DMS 273 (cell line): ENCODE measurements at regions not wholly inside any gene's neighbourhood (a gene's known extent, or its start where the extent isn't known, plus 50 kb on each side); places are given as distances from the start of the nearest gene placed in this dataset.
A peak's percentile ranks its signal among the peaks of the same experiment; 100 is the strongest.

ENCODE experiments used
- DNase-seq: peaks from one replicate; lab custom pipeline; 2025; ENCODE audit not compliant: unreplicated experiment; lab: John Stamatoyannopoulos, UW

GRCh38 chr3:72411843-72412242, 436.4 kb downstream of the SHQ1 start:
- no peak for DNase-seq

DNA sequence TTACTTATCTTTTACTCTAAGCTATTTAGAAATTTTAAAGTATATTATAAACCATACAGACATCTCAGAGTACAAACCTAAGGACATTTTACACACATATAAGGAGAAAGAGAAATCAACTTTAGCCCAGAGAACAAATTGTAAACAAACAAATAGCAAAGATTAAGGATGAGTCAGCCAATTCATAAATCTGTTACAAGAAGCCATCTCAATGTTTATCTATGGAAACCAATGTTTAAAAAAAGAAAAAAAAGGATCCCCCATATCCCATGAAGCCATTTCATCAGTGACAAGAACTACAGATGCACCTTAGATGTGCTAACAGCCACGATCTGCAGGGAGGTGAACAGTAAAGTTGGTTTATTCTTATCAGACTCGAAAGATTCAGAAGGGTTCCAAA, 437.1 kb downstream of the SHQ1 start:
- no peak for DNase-seq

- DNase-seq: no peak
Observed at GRCh38 chr3:72408983-72409779, 439.1 kb downstream of the SHQ1 start.

DNA sequence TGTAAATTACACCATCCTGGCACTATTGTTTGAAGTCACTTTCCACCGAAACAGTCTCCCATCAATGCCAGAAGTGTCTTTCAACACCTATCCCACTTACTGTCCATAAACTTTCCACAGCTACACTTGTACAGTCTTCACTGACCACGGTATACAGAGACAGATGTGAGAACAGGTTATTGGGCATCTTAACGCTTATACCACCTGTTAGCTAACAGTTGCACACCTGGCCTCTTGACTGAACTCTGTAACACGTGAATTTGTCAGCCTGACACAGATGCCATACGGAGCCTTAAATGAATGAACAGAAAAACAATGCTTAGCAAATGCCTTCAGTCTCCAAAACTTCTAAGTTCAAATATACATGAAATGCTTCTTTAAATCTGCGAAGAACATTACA, 440.5 kb downstream of the SHQ1 start:
- peak; percentile 49 for DNase-seq

DNA sequence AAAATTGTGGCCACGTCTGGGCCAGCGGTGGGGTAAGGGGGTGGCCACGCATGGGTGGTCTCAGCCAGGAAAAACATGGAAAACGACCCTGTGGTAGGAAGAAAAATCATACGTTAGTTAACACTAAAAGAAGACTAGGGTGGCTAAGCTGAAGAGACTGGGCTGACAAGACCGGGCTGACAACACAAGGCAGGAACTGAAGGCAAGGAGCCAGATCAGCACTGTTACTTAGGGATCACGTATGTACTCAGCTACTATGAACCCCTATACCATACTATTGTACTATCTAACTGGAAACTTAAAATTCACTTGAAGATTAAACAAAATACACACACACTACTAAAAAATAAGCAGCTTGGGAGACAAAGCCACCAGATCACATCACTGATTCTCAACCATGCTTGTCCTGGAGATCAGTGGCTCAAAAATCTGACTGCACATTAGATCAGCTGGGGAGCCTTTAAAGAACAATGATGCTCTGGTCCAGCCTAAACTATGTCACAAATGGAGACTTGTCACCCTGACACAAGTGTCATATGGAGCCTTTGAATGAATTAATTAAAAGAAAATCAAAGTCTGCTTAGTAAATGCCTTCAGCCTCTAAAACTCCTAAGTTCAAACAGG, 442.2 kb downstream of the SHQ1 start:
- no peak for DNase-seq

DNA sequence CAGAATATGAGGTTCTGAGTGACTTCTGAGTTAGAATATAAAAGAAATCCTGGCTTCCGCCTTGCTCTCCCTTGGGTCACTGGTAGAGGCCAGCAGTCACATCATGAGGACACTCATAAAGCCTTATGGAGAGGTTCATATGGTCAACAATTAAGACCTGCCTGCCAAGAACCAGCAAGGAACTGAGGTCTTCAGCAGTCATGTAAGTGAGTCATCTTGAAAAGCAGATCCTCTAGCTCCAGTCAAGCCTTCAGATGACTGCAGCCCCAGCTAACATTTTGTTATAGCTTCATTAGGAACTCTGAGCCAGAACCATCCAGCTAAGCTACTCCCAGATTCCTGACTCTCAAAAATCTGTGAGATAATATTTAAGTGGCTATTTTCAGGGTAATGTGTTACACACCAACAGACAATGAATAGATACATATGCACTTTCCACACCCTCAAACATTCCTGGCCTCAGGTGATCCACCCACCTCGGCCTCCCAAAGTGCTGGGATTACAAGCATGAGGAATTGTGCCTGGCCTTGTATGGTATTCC, 447.2 kb downstream of the SHQ1 start:
- DNase-seq: no peak

GRCh38 chr3:72398781-72399180, 449.5 kb downstream of the SHQ1 start:
- DNase-seq: peak; percentile 10

DNA sequence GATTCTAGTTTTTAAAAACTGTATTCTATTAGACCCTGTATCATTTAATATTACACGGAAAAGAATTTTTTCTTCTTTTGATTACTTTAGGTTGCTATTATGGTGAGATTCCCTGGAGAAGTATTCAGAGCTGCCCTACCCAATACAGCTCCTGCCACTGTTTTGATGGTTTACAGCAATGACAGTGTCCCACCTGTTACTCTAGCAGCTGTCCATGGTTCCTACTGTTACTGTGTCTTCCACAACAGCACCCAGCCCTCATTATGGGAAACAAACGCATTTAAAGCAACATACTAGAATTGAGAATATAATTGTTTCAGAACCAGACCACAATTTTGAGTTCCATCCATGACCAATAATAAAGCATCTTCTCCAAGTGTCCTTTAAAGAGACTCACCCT, 450.7 kb downstream of the SHQ1 start:
- peak; percentile 16 for DNase-seq

DNA sequence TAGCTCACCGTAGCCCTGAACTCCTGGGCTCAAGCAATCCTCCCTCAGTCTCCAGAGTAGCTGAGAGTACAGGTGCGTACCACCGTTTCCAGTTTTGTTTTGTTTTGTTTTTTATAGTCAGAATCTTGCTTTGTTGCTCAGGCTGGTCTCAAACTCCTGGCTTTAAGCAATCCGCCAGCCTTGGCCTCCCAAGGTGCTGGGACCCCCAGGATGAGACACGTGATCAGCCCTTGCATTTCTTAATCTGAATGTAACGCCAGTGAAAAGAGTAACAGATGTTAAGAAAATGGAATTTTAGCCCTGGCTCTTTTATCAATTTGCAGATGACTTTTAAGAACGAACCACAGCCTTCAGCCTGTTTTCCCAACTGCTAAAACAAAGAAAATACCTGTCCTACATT, 451.3 kb downstream of the SHQ1 start:
- no peak for DNase-seq

- DNase-seq: no peak
Observed at GRCh38 chr3:72395776-72396311, 452.4 kb downstream of the SHQ1 start.

- DNase-seq: no peak
Observed at GRCh38 chr3:72393455-72393854, 454.8 kb downstream of the SHQ1 start.

GRCh38 chr3:72391659-72392058, 456.6 kb downstream of the SHQ1 start:
- no peak for DNase-seq

- DNase-seq: no peak
Observed at GRCh38 chr3:72390841-72391240, 457.4 kb downstream of the SHQ1 start.

GRCh38 chr3:72388644-72389043, 459.6 kb downstream of the SHQ1 start:
- no peak for DNase-seq

DNA sequence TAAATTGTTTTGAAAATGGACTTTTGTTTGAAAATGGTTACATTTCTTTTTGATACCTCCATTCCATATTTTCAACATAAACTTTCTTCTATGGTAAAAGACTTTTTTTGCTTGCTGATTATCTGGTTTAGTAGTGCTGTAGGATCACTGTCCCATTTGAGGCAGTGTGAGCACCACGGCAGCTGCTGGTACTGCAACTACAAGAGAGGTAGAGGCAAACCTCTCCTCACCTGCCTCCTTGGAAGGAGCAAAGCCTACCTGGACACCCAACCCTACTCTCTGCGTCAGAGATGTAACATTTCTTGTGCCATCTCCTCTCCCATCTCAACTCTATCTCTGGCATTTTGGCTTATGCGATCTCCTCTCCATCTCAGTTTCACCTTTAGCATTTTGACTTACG, 460.1 kb downstream of the SHQ1 start:
- DNase-seq: no peak

- no peak for DNase-seq
Observed at GRCh38 chr3:72386327-72387000, 461.8 kb downstream of the SHQ1 start.

DNA sequence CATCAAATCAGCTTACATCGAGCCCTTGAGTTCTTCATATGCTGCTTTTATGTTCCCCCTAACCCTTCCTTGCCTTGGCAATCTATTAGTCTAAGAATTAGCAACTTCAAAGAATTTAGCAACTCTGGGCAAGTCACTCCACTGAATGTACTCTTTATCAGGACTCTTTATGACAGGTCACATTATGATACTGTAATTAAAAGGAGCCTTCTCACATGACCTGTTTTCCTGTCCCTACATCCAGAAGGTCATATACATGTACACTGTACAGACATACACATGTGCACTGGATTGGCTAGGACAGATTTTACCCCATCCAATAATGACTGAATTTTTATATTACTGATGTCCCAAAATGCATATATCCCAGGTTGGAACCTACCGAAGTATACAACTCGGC, 463.1 kb downstream of the SHQ1 start:
- DNase-seq: no peak

DNA sequence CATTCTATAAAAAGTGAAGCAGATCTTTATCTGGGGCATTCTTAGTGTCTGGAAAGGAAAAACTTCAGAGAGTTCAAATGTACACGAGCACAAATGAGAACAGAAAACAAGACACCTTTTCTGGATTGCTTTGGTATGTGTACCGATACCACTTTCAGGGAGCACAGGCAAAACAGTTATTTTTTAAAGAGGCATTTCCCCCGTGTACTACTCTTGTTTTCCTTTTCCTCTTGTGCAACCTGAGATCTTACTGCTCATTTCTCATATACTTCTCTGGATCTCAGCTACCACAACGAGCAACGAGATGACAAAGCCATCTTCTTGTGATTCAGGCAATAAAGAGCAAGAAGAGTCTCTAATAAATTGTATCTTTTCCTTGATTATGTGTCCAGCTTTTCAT, 463.6 kb downstream of the SHQ1 start:
- DNase-seq: no peak

GRCh38 chr3:72383883-72384282, 464.4 kb downstream of the SHQ1 start:
- no peak for DNase-seq

- DNase-seq: no peak
Observed at GRCh38 chr3:72383230-72383629, 465.0 kb downstream of the SHQ1 start.

DNA sequence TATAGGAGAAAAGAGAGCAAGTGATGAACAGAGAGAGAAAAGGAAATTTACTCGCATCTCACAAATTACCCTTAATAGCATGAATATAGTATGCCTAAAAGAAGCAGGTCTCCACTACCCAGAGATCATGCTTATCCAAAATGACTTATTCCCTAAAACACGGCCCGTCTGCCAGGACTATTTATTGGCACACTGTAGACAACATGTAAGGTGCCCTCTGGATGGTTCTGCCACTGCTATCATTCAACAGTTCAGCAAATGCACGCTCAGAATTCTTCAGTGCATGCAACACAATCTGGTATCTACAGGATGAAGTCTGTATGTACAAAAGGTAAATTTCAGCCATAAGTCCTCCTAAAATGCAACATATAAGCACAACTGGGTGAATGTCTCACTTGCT, 465.8 kb downstream of the SHQ1 start:
- DNase-seq: no peak

DNA sequence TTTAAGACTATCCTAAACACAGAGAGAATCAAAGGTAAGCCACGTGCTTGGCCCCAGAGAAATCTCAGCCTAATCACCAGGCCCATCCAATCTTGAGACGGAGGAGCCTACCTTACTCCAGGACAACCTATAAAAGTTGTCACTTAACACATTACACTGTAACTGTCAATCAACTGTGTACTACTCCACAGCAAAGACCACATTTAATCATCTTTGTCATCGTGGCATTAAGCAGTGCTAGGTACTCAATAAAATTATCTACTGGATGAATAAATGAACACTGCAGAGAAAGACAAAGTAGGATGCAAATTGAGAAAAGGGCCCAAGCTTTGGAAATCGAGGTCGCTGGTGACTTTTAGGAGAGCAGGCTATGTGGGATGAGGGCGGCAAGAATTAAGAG, 466.7 kb downstream of the SHQ1 start:
- no peak for DNase-seq
